HG03139 (cell line): ENCODE measurements at regions not wholly inside any gene's neighbourhood (a gene's known extent, or its start where the extent isn't known, plus 50 kb on each side); places are given as distances from the start of the nearest gene placed in this dataset.
"Not testable (repeated sequence)": the region's sequence is repeated elsewhere in the genome, so short reads cannot be mapped to it uniquely, and the experiment has no call there.

ENCODE experiments used
- ATAC-seq: cut with Tn5 transposase; IDR thresholded peaks from one replicate; pipeline ENCODE4 v1.9.1; 2021; ENCODE audit not compliant: unreplicated experiment

DNA sequence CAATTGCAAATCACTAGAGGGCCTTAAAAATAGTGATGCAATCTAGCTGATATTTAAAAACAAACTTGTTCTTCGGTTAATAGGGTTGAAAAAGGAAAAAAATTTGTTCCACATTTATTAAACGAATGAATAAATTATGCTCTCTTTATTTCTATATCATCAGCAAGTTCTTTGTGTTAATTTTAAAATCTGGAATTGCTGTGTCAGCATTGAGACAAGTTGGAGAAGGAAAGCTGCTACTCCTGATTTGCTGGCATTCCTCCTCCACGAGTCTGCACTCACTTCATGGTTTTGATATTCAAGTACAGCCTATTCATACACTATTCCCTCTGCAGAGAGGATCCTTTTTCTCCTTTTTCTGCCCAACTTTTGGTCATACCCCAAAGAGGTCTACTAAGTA lies 117.6 kb downstream of the MRPL39 start:
- ATAC-seq = no peak

- peak; percentile 68 for ATAC-seq
These were observed 120.2 kb downstream of the MRPL39 start for GRCh38 chr21:25487046-25487594.

DNA sequence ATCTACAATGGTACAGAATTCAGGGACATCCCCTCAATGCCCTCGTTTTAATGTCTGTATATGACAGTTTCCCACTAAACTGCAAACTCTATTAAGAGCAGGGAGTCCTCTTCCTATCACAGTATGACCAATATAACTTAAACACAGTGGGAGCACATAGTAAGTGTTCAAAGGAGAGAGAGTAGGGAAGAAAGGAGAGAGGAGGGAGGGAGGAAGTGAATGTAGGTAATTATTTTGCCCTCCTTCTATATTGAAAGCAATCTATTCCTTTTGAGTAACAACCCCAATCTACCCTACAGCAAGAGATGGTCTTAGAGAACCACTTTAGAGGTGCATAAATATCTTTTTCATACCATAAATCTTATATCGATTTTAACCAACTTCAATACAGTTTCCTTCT lies 121.4 kb downstream of the MRPL39 start:
- ATAC-seq = no peak

DNA sequence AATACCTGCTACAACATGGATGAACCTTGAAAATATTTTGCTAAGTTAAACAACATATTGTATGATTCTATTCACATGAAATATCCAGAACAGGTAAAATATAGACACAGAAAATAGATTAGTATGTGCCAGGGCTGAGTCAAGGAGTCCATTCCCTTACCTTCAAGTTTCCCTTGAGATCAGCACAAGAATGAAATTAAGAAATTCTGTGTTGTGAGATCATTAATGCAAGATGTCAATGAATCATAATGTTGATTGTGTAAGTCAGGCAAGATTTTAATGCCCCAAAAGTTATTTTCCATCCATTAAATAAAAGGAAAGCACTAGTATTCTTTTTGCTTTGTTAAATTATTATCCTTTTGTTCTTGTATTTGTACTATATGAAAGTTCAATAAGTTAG lies 139.4 kb downstream of the MRPL39 start:
- no peak for ATAC-seq

GRCh38 chr21:25467071-25467470 lies 140.2 kb downstream of the MRPL39 start:
- ATAC-seq = not testable (repeated sequence)

GRCh38 chr21:25466470-25466869 lies 140.8 kb downstream of the MRPL39 start:
- ATAC-seq = no peak

DNA sequence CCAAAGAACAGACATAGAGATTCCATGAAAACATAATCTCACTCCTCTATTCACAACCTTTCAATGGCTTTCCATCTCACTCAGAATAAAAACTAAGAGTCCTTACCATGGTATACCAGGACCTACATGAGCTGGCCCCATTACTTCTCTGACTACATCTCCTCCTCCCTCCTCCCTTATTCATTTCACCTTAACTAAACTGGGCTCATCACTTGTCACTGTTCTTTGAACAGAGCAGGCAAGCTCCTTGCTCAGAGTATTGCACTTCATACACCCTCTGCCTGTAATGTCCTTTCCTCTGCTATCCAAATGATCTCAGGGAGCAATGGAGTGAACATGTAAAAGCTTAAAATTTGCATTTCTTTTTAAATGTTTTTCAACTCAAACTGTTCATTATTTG lies 142.0 kb downstream of the MRPL39 start:
- ATAC-seq = no peak

DNA sequence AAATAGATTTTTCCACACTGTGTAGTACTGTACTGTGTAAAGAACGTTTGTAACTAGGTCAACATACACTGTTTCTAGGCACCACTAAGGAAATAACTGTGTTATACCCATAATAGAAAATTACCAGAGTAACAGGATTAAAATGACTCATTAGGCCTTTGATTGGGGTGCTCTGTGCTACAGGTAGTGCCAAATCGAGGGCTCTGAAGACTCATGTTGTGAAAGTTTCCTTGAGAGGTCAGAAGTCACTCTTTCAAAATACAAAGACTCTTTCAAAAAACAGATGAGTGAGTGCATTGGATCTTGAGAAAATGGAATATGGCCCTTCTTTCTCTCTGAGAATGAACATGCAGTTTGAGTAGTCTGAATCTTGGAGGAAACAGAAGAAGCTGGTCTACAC lies 143.0 kb downstream of the MRPL39 start:
- no peak for ATAC-seq

DNA sequence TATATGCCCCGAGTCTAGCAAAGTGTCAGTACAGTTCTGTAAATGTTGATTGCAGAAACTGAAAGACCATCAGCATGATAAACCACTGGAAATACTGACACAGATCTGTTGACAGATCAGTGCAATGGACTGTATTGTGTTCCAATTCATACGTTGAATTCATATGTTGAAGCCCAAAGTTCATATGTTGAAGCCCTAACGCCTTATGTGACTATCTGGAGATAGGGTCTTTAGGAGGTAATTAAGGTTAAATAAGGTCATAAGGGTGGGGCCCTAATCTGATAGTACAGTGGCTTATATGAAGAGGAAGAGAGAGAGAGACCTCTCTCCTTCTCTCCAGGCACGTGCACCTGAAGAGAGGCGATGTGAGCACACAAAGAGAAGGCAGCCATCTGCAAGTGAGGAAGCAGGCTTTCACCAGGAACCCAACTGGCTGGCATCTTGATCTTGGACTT lies 144.7 kb downstream of the MRPL39 start:
- ATAC-seq = peak; percentile 52

DNA sequence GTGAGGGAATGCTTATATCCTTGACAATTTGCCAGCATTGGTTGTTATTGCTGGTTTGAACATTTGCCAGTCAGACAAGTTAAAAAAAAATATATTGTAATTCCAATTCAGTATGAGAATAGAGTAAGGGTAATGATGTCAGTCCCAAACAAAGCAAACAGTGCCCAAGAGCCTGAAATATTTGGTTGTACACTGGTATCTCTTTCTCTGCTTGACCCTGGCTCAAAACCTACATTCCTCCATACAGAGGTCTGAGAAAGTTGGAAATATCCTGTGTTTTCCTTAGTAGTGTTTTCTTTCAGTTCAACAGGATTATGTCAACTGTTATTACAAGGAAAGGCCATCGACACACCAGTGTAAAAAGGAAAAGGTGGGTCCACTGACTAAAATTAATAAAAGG lies 145.6 kb downstream of the MRPL39 start:
- no peak for ATAC-seq

DNA sequence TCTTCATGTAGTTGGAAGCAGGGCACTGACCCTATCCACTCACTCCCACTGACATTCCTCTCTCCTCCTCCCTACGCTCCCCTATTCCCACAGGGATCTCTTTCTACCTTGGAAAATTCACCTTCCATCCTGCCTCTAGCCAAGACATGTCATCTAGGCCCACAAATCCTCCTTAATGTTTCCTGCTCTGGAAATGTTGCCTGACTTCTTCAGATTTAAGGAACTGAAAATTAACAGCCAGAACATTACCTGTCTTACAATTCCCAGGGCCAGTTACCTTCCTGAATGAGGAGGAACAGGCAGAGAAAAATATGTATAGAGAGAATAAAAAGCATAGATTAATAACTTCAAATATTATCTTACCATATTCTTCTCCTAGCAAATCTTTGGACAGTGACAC lies 147.3 kb downstream of the MRPL39 start:
- ATAC-seq = no peak

DNA sequence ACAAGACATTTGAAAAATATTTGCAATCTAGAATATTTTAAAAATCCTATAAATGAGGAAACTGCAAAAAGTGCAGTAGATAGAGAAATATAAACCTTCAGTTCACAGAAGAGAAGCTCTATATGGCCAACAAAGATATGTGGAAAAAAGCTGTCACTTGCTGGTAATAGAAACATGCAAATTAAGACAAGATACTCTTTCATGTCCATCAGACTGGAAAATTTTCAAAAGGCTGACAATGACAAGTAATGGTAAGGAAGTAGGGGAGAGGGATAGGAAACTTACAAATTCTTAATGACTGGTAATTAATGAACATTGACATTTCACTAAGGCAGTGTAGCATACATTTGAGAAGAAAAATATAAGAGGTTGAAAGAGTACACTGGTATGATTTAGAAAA lies 147.9 kb downstream of the MRPL39 start:
- no peak for ATAC-seq

- no peak for ATAC-seq
These were observed 148.8 kb downstream of the MRPL39 start for GRCh38 chr21:25458484-25458883.

GRCh38 chr21:25457946-25458345 lies 149.3 kb downstream of the MRPL39 start:
- no peak for ATAC-seq

DNA sequence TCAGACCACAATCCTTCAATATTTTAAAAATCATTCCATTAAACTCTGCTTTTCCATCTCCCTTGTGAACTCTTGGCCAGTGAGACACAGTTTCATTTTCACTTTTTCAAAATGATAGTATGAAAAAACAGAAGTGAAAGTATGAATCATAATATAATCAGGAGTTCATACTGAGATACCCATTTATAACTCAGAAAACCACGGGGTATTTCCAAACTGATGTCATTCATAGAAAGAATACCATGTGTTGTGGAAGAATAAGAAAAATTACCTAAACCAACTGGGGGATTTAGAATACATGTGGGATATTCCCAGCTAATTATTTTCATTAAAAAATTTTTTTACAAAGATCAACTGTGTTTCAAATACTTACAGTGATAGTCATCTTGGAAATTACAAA lies 149.9 kb downstream of the MRPL39 start:
- peak; percentile 68 for ATAC-seq

DNA sequence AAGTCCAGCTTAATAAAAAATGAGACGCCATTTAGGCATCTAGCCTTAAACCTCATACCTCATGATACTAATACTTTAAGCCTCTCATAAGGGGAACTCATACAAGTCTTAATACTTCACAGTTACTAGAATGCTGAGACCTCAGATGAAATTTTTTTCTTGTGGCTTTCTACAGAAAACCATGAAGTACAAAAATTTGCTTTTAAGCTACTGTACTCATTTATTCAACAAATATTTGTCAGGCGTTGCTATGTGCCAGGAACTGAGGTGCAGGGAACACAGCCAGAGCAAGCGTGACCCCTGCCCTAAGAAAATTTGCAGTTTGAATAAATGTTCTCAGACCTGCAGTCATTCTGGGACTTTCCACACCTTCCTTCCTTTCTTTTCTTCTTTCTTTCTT lies 150.6 kb downstream of the MRPL39 start:
- ATAC-seq = no peak

- ATAC-seq = no peak
These were observed 153.8 kb downstream of the MRPL39 start for GRCh38 chr21:25453524-25453923.

- ATAC-seq = no peak
These were observed 157.3 kb downstream of the MRPL39 start for GRCh38 chr21:25449950-25450349.

- no peak for ATAC-seq
These were observed 165.4 kb downstream of the MRPL39 start for GRCh38 chr21:25441835-25442234.

DNA sequence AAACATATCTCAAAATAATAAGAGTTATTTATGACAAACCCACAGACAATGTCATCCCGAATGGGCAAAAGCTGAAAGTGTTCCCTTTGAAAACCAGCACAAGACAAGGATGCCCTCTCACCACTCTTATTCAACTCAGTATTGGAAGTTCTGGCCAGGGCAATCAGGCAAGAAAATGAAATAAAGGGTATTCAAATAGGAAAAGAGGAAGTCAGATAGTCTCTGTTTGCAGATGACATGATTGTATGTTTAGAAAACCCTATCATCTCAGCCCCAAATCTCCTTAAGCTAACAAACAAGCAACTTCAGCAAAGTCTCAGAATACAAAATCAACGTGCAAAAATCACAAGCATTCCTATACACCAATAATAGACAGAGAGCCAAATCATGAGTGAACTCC lies 169.8 kb downstream of the MRPL39 start:
- not testable (repeated sequence) for ATAC-seq

DNA sequence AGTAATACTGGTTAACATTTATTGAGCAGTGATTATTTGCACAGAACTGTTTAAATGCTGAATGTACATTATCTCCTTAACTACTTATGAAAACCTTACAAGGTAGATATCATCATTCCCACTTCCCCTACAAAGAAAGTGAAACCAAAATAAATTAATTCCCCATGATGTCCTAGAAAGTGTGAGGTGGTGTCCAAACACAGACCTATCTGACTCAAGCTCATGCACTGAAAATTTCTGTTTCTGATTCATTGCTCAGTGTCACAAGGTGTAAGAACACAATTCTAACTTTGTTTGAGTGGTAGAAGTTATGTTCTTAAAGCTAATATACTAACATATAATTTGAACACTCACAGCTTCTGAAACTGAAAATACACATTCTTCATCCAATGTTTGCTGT lies 178.7 kb downstream of the MRPL39 start:
- ATAC-seq = no peak

DNA sequence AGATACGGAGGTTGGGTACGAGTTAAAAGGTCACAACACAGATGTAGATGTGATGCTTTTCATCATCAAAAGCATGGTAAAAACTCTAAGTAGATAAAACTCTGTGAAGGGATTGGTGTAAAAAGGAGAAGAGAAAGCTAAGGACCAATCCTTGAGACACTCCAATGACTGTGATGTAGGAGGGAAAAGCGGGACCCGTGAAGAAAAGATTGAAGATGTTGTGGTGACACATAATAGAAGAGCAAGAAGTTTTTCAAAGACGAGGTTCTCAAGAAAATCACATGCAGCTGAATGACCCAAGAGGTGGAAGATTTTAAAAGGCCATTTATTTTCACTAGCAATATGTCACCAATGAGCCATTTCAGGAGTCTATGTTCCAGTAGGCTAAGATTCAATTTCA lies 179.5 kb downstream of the MRPL39 start:
- no peak for ATAC-seq

DNA sequence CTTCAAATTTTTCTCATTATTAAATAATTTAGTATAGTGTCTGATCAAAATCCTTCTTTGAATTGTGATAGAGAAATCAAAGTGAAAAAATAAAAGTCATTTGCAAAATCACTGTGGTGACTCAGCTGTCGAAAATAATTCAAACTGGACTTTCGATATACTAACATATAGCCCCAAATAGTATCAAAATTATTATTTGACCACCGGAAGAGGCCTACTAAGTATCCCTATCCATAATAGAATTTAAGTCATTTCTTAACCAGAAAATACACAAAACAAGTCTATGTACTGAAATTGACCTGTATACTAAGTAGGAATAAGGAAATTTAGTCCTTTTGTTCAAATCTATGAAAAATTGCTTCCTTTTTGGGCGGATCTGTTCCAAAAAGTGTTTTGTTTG lies 180.7 kb downstream of the MRPL39 start:
- no peak for ATAC-seq

DNA sequence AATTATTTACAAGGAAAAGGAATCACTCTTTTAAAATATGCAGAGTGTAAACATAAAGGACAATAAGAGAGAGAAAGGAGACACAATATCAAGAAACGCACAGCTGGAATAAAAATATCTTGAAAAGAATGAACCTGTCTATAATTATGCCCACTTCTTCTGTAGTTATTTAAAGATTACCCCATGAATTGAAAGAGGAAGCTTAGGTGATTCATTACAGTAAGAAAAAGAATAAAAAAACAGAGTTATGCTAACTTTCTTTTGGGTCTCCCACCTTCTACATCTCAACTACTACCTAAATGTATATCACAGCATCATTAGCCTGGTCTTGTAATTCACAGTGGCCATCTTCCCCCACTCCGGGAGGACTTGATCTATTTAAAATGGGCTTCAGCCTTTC lies 182.1 kb downstream of the MRPL39 start:
- no peak for ATAC-seq
